Kidney (tissue), 13 donors: ENCODE measurements at regions not wholly inside any gene's neighbourhood (a gene's known extent, or its start where the extent isn't known, plus 50 kb on each side); places are given as distances from the start of the nearest gene placed in this dataset.

Experiments used
- DNase-seq, 5 donors: peaks; one replicate each; pipeline ENCODE4 v3.0.0-alpha.2; 2013 to 2020
- FAIRE-seq: peaks from 2 replicates; lab custom pipeline; 2012; peaks lifted over from hg19 to GRCh38; lab: Jason Lieb, UNC
- H3K27ac ChIP-seq, 2 donors: one replicate each; pipeline ENCODE4 v1.7.0; 2013; ENCODE audit warnings: low read depth in 2 of 2, low read length in 2 of 2, inconsistent platforms in 1 of 2
- H3K27me3 ChIP-seq: one replicate; pipeline ENCODE4 v1.7.1; 2013; ENCODE audit warnings: low read length, inconsistent platforms; ENCODE audit not compliant: control insufficient read depth, insufficient read depth
- H3K36me3 ChIP-seq, 3 donors: one replicate each; pipeline versions ENCODE4 v1.7.0 to v1.7.1; 2013; ENCODE audit warnings: low read length in 3 of 3, control low read depth in 1 of 3, inconsistent platforms in 1 of 3; ENCODE audit not compliant: insufficient read depth in 3 of 3, control insufficient read depth in 2 of 3
- H3K4me1 ChIP-seq, 3 donors: one replicate each; pipeline versions ENCODE4 v1.7.0 to v1.7.1; 2013; ENCODE audit warnings: low read length in 3 of 3, inconsistent platforms in 1 of 3, low read depth in 1 of 3; ENCODE audit not compliant: control insufficient read depth in 2 of 3, insufficient read depth in 2 of 3
- H3K4me3 ChIP-seq, 3 donors: one replicate each; pipeline versions ENCODE4 v1.7.0 to v1.8.1; 2013; ENCODE audit warnings: low read length in 3 of 3, control low read depth in 1 of 3, inconsistent platforms in 1 of 3
- H3K9ac ChIP-seq, 3 donors: one replicate each; pipeline versions ENCODE4 v1.7.0 to v1.7.1; 2013; ENCODE audit warnings: low read length in 3 of 3, control low read depth in 1 of 3, inconsistent platforms in 1 of 3
- H3K9me3 ChIP-seq, 3 donors: one replicate each; pipeline versions ENCODE4 v1.7.0 to v1.7.1; 2013; ENCODE audit warnings: low read length in 3 of 3, control low read depth in 1 of 3, inconsistent platforms in 1 of 3; ENCODE audit not compliant: control insufficient read depth in 2 of 3, insufficient read depth in 1 of 3
- intact Hi-C: fragments of 100-400 bp; cut with DNase I; formaldehyde crosslinking; loops from one replicate; pipeline ENCODE4 v1.11.1; 2022
- TF ChIP-seq, protein P1 (sequence below): IDR thresholded peaks from 3 replicates; pipeline ENCODE4 v1.5.1; 2012; ENCODE audit warnings: mild to moderate bottlenecking, moderate library complexity, borderline replicate concordance; ENCODE audit not compliant: insufficient read depth; ENCODE audit errors: extremely low read depth
- donor health status: control.
- donor health status: control.
- donor health status: control.
- donor health status: control.
- donor health status: control.
- donor health status: DM: yes; HTN: yes; CAD: no.
- donor health status: Normal renal cell carcinoma (clear cell type).

DNA sequence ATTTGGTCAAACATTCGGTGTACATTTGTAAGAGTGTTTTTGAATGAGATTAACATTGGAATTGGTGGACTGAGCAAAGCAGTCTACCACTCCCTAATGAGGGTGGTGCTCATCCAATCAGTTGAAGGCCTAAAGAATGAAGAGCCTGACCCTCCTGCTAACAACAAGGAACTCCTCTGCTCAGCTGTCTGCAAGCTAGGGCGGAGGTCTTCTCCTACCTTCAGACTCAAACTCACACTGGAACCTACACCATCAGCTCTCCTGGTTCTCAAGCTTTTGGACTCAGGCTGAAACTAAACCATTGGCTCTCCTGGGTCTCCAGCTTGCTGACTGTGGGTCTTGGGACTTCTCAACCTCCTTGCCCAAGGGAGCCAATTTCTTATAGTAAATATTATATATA is 55.5 kb upstream of the NPAS2 start:
- Histone ChIP-seq H3K27ac (no peak overlapping the region), H3K9me3 (no peaks in the 10 kb centered on the region), H3K27me3 (no peaks in the 10 kb centered on the region), H3K9ac (no peak overlapping the region), H3K36me3 (no peaks in the 10 kb centered on the region), H3K4me1 (no peaks in the 10 kb centered on the region), H3K4me3 (no peak overlapping the region)
- no peak for DNase-seq
- TF ChIP-seq, protein P1, sequence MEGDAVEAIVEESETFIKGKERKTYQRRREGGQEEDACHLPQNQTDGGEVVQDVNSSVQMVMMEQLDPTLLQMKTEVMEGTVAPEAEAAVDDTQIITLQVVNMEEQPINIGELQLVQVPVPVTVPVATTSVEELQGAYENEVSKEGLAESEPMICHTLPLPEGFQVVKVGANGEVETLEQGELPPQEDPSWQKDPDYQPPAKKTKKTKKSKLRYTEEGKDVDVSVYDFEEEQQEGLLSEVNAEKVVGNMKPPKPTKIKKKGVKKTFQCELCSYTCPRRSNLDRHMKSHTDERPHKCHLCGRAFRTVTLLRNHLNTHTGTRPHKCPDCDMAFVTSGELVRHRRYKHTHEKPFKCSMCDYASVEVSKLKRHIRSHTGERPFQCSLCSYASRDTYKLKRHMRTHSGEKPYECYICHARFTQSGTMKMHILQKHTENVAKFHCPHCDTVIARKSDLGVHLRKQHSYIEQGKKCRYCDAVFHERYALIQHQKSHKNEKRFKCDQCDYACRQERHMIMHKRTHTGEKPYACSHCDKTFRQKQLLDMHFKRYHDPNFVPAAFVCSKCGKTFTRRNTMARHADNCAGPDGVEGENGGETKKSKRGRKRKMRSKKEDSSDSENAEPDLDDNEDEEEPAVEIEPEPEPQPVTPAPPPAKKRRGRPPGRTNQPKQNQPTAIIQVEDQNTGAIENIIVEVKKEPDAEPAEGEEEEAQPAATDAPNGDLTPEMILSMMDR, result no peak
- intact Hi-C loops, result no loop called here
- FAIRE-seq, result no peak

DNA sequence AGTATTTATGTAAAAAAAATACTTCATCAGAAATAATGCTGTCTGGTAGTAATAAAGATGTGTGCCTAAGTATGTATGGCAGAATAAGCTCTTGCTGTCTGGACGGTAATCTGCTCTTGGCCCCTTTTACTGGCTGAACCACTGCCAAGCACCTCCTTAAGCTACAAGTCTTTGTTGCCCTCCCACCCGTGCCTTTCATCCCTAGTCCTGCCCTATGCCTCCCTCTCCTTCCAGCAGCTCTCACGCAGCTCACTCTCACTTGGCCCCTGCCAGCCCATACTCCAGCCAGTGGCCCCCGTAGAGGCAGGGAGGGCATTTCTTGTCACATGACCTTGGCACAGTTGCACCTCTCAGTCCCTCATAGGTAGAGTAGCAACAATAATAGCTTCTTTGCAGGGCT is 54.5 kb upstream of the NPAS2 start:
- no peak overlapping the region for H3K27ac ChIP-seq
- TF ChIP-seq, protein P1, result no peak
- H3K9ac ChIP-seq, result no peak overlapping the region
- intact Hi-C loops, result no loop called here
- no peak for FAIRE-seq
- no peaks in the 10 kb centered on the region for H3K36me3 ChIP-seq
- no peaks in the 10 kb centered on the region for H3K9me3 ChIP-seq
- no peak overlapping the region for H3K4me3 ChIP-seq
- no peaks in the 10 kb centered on the region for H3K4me1 ChIP-seq
- H3K27me3 ChIP-seq, result no peaks in the 10 kb centered on the region
- DNase-seq, result no peak

DNA sequence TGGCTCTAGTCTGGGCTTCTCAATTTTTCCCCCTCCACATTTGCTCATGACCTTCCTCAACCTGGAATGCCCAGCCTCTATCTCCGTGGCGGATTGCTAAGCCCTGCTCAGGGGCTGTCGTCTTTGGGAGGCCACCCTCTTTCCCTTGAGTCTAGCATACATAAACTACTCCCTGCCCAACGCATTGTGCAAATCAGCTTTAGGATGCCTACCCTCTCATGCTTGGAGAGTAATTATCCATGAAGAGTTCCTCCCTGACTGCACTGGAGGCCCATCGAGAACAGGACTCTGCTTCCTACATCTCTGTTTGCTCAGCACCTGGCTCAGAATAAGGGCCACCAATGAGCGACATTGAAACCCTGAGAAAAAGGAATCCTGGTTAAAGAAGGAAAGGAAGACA is 53.7 kb upstream of the NPAS2 start:
- H3K4me1 ChIP-seq, result no peaks in the 10 kb centered on the region
- DNase-seq, result no peak

More for the DNA sequence above, 53.7 kb upstream of the NPAS2 start:
- Histone ChIP-seq H3K27me3 (no peaks in the 10 kb centered on the region), H3K27ac (no peak overlapping the region), H3K36me3 (no peaks in the 10 kb centered on the region), H3K9me3 (no peaks in the 10 kb centered on the region), H3K9ac (no peak overlapping the region), H3K4me3 (no peak overlapping the region)
- FAIRE-seq, result no peak
- intact Hi-C loops, result no loop called here
- TF ChIP-seq, protein P1, result no peak
